Astrocyte (in vitro differentiated cells and primary cell): ENCODE measurements at regions not wholly inside any gene's neighbourhood (a gene's known extent, or its start where the extent isn't known, plus 50 kb on each side); places are given as distances from the start of the nearest gene placed in this dataset.

Source experiments
- DNase-seq: peaks from one replicate; pipeline ENCODE4 v3.0.0-alpha.2; 2010; ENCODE audit warnings: low read depth
- FAIRE-seq: peaks from 2 replicates; lab custom pipeline; 2011; peaks lifted over from hg19 to GRCh38; lab: Jason Lieb, UNC
- H2AFZ ChIP-seq: 2 replicates; pipeline ENCODE4 v1.6.0; 2012; ENCODE audit warnings: low read depth, low read length, inconsistent platforms
- H3K27ac ChIP-seq: 2 replicates; pipeline ENCODE4 v1.5.1; 2011; ENCODE audit warnings: low read depth, low read length, inconsistent platforms
- H3K27me3 ChIP-seq: 2 replicates; pipeline ENCODE4 v1.6.0; 2011; ENCODE audit warnings: low read length, inconsistent platforms; ENCODE audit not compliant: insufficient read depth
- H3K36me3 ChIP-seq: 2 replicates; pipeline ENCODE4 v1.5.1; 2011; ENCODE audit warnings: low read length, inconsistent platforms; ENCODE audit not compliant: insufficient read depth
- H3K4me1 ChIP-seq: 2 replicates; pipeline ENCODE4 v1.5.1; 2011; ENCODE audit warnings: low read length, inconsistent platforms; ENCODE audit not compliant: insufficient read depth
- H3K4me2 ChIP-seq: 2 replicates; pipeline ENCODE4 v1.6.0; 2012; ENCODE audit warnings: low read length, inconsistent platforms
- H3K4me3 ChIP-seq: 2 replicates; pipeline ENCODE4 v1.5.1; 2011; ENCODE audit warnings: low read depth, mild to moderate bottlenecking, low read length, inconsistent platforms; ENCODE audit not compliant: insufficient read depth
- H3K79me2 ChIP-seq: 2 replicates; pipeline ENCODE4 v1.6.0; 2012; ENCODE audit warnings: mild to moderate bottlenecking, low read length, inconsistent platforms; ENCODE audit not compliant: insufficient read depth
- H3K9ac ChIP-seq: 2 replicates; pipeline ENCODE4 v1.6.0; 2012; ENCODE audit warnings: mild to moderate bottlenecking, low read length, inconsistent platforms
- H3K9me3 ChIP-seq: 2 replicates; pipeline ENCODE4 v1.5.1; 2012; ENCODE audit warnings: low read depth, mild to moderate bottlenecking, low read length, inconsistent platforms; ENCODE audit not compliant: insufficient read depth
- H4K20me1 ChIP-seq: 2 replicates; pipeline ENCODE4 v1.6.0; 2012; ENCODE audit warnings: low read length, inconsistent platforms; ENCODE audit not compliant: insufficient read depth
- H3K27ac Mint-ChIP-seq: one replicate; pipeline ENCODE4 v1.8.0; 2021; ENCODE audit warnings: mild to moderate bottlenecking, mixed read lengths; ENCODE audit not compliant: unreplicated experiment
- H3K27me3 Mint-ChIP-seq: one replicate; pipeline ENCODE4 v1.8.0; 2021; ENCODE audit warnings: low read depth, mixed read lengths; ENCODE audit not compliant: unreplicated experiment
- H3K36me3 Mint-ChIP-seq: one replicate; pipeline ENCODE4 v1.8.0; 2021; ENCODE audit warnings: low read depth, mixed read lengths; ENCODE audit not compliant: unreplicated experiment
- H3K4me1 Mint-ChIP-seq: one replicate; pipeline ENCODE4 v1.8.0; 2021; ENCODE audit warnings: low read depth, mixed read lengths; ENCODE audit not compliant: unreplicated experiment
- H3K4me3 Mint-ChIP-seq: one replicate; pipeline ENCODE4 v1.8.0; 2021; ENCODE audit warnings: mild to moderate bottlenecking, moderate library complexity, mixed read lengths; ENCODE audit not compliant: unreplicated experiment
- H3K9me3 Mint-ChIP-seq: one replicate; pipeline ENCODE4 v1.8.0; 2021; ENCODE audit warnings: mild to moderate bottlenecking, mixed read lengths; ENCODE audit not compliant: unreplicated experiment
- EZH2 ChIP-seq: IDR thresholded peaks from 2 replicates; pipeline ENCODE4 v1.6.1; 2012; ENCODE audit warnings: mild to moderate bottlenecking, low read length, inconsistent platforms; ENCODE audit not compliant: insufficient read depth
- TF ChIP-seq, protein P1 (sequence below): IDR thresholded peaks from 2 replicates; pipeline ENCODE4 v1.5.1; 2011; ENCODE audit warnings: low read depth, mild to moderate bottlenecking, inconsistent platforms, low read length, moderate library complexity; ENCODE audit not compliant: insufficient read depth

DNA sequence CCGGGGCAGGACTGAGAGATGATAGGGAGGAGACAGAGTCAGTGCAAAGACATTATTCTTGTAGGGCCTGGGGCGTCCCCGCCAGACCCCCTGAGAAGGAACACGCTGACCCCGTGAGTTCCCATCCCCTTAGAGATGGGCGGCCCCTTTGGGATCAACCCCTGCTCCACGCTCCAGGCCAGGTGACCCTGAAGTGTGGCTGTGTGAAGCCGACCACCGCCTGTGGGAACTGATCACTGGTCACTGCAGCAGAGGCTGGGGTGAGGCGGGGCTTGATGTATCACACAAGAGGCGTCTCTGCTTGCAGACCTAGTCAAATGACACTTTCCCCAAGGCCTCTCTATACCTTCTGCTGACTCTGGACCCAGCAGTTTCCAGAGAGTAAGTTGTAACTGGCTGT lies 157.4 kb upstream of the TWIST2 start:
- H3K36me3 ChIP-seq = no peaks in the 10 kb centered on the region
- H3K9ac ChIP-seq = no peak overlapping the region
- TF ChIP-seq, protein P1, sequence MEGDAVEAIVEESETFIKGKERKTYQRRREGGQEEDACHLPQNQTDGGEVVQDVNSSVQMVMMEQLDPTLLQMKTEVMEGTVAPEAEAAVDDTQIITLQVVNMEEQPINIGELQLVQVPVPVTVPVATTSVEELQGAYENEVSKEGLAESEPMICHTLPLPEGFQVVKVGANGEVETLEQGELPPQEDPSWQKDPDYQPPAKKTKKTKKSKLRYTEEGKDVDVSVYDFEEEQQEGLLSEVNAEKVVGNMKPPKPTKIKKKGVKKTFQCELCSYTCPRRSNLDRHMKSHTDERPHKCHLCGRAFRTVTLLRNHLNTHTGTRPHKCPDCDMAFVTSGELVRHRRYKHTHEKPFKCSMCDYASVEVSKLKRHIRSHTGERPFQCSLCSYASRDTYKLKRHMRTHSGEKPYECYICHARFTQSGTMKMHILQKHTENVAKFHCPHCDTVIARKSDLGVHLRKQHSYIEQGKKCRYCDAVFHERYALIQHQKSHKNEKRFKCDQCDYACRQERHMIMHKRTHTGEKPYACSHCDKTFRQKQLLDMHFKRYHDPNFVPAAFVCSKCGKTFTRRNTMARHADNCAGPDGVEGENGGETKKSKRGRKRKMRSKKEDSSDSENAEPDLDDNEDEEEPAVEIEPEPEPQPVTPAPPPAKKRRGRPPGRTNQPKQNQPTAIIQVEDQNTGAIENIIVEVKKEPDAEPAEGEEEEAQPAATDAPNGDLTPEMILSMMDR = no peak
- TF ChIP-seq EZH2 = no peak
- FAIRE-seq (no peak), DNase-seq (no peak)
- peaks cover 2% of the 10 kb centered on the region for H3K27me3 ChIP-seq
- H3K27ac ChIP-seq = no peak overlapping the region
- H3K27ac Mint-ChIP-seq = no peak overlapping the region
- H3K27me3 Mint-ChIP-seq = peaks cover 41% of the 10 kb centered on the region
- H4K20me1 ChIP-seq = no peaks in the 10 kb centered on the region
- H3K4me1 ChIP-seq = no peaks in the 10 kb centered on the region
- H3K4me2 ChIP-seq = no peak overlapping the region
- H3K79me2 ChIP-seq = no peaks in the 10 kb centered on the region
- no peaks in the 10 kb centered on the region for H3K4me1 Mint-ChIP-seq
- H3K4me3 Mint-ChIP-seq = no peak overlapping the region
- H3K9me3 ChIP-seq = no peaks in the 10 kb centered on the region
- no peaks in the 10 kb centered on the region for H3K36me3 Mint-ChIP-seq
- no peak overlapping the region for H2AFZ ChIP-seq
- H3K9me3 Mint-ChIP-seq = peaks cover 5% of the 10 kb centered on the region
- H3K4me3 ChIP-seq = no peak overlapping the region

DNA sequence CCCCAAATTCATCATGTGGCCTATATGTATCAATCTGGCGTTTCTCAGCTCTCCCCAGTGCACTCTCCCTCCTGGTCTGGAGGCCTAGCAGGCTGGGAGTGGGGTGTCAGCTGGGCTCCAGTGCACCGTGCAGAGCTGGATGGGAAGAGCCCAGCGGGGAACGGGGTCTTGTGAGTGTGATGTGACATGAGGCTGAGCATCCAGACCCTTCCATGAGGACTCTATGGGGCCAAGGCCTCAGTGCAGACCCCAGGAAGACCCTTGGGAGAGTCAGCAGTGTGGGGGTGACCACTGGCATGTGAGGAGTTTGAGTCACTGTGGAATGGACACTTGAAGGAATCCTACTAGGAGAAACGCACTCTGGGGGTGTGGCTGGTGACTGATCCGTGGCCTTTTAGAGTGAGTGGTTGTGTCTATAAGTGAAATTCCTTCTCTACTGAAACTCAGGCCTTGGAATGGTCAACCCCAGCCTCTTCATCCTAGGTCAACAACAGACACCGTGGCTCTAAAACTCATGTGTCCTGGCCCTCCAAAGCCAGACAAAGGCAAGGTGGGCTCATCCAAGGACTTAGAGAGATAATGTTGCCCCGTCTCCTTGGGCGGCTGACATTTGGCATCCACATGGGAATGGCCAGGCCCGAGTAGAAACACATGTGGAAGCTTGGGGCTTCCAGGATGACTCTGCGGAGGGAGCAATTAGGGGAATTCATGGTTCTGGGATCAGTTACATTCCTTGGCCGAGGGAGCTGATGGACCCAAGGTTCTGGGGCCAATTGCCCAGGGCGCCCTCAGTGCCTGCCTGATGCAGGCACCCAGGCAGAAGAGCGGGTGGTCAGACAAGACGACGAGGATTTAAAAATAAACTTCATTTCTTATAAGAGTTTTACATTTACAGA lies 156.0 kb upstream of the TWIST2 start:
- Histone ChIP-seq H3K9ac (no peak overlapping the region), H3K4me1 (no peaks in the 10 kb centered on the region), H3K4me3 (no peak overlapping the region), H3K4me2 (no peak overlapping the region), H3K36me3 (no peaks in the 10 kb centered on the region), H3K79me2 (no peaks in the 10 kb centered on the region), H4K20me1 (no peaks in the 10 kb centered on the region), H3K9me3 (no peaks in the 10 kb centered on the region), H3K27me3 (peaks cover 2% of the 10 kb centered on the region), H3K27ac (no peak overlapping the region), H2AFZ (no peak overlapping the region)
- TF ChIP-seq, protein P1 = no peak
- no peak for TF ChIP-seq EZH2
- Mint-ChIP-seq H3K4me1 (no peaks in the 10 kb centered on the region), H3K27ac (no peak overlapping the region), H3K27me3 (peaks cover 35% of the 10 kb centered on the region), H3K36me3 (no peaks in the 10 kb centered on the region), H3K4me3 (no peak overlapping the region), H3K9me3 (peaks cover 5% of the 10 kb centered on the region)
- DNase-seq (no peak), FAIRE-seq (no peak)

DNA sequence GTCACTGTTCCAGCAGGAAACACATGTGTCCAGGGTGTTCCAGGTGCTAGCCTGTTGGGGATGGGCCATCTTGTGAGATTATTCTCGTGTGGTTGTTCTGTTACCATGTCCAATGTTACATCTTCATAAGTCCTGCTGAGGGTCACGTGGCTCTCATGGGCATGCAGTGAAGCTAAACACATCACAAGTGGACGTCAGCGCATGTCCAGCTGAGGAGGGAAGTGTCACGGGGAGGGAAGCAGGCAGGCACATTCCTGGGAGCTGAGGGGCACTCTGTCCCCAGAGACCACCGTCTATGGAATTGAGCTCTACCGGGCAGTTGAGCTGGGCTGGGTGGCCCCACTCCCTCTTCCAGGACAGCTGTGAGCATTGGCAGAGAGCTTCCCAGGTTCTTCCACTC lies 155.3 kb upstream of the TWIST2 start:
- no peak overlapping the region for H3K27ac Mint-ChIP-seq
- no peak for FAIRE-seq

More for the DNA sequence above, 155.3 kb upstream of the TWIST2 start:
- H3K4me2 ChIP-seq = no peak overlapping the region
- no peaks in the 10 kb centered on the region for H4K20me1 ChIP-seq
- H3K79me2 ChIP-seq = no peaks in the 10 kb centered on the region
- no peaks in the 10 kb centered on the region for H3K4me1 Mint-ChIP-seq
- peaks cover 5% of the 10 kb centered on the region for H3K9me3 Mint-ChIP-seq
- H3K36me3 ChIP-seq = no peaks in the 10 kb centered on the region
- DNase-seq = no peak
- peaks cover 35% of the 10 kb centered on the region for H3K27me3 Mint-ChIP-seq
- H3K9me3 ChIP-seq = no peaks in the 10 kb centered on the region
- H3K27me3 ChIP-seq = peaks cover 2% of the 10 kb centered on the region
- no peaks in the 10 kb centered on the region for H3K4me1 ChIP-seq
- H3K36me3 Mint-ChIP-seq = no peaks in the 10 kb centered on the region
- H2AFZ ChIP-seq = no peak overlapping the region
- H3K27ac ChIP-seq = no peak overlapping the region
- no peak overlapping the region for H3K9ac ChIP-seq
- H3K4me3 Mint-ChIP-seq = no peak overlapping the region
- TF ChIP-seq, protein P1 = no peak
- TF ChIP-seq EZH2 = no peak
- no peak overlapping the region for H3K4me3 ChIP-seq
